Sciatic nerve (tissue), 2 donors: ENCODE measurements at regions not wholly inside any gene's neighbourhood (a gene's known extent, or its start where the extent isn't known, plus 50 kb on each side); places are given as distances from the start of the nearest gene placed in this dataset.

Source experiments
- ATAC-seq: fragments of 200-7000 bp; cut with Tn5 transposase; one replicate; pipeline ENCODE4 v1.9.1; 2020; ENCODE audit warnings: mild to moderate bottlenecking, moderate library complexity
- DNase-seq: peaks from one replicate; pipeline ENCODE4 v3.0.0-alpha.2; 2020; ENCODE audit warnings: low spot score
- intact Hi-C: fragments of 100-400 bp; cut with DNase I; formaldehyde crosslinking; loops from one replicate; pipeline ENCODE4 v1.14.2; 2022
- donor health status: DM: no; HTN: no; CAD: no.
- donor health status: DM: no; HTN: no; CAD: no.

- ATAC-seq (no peak), DNase-seq (no peak)
- intact Hi-C loops: no loop called here
These were observed 494.0 kb upstream of the NR2F2 start for GRCh38 chr15:95836536-95836935.

GRCh38 chr15:95837341-95838004 lies 493.0 kb upstream of the NR2F2 start:
- DNase-seq (no peak), ATAC-seq (no peak)
- intact Hi-C loops: no loop called here

GRCh38 chr15:95839367-95839782 lies 491.1 kb upstream of the NR2F2 start:
- intact Hi-C loops: no loop called here

GRCh38 chr15:95840004-95840403 lies 490.5 kb upstream of the NR2F2 start:
- DNase-seq: peak; percentile 81
- ATAC-seq: peak; percentile 72
- intact Hi-C loops: no loop called here

More at GRCh38 chr15:95839367-95839782, 491.1 kb upstream of the NR2F2 start:
- DNase-seq (no peak), ATAC-seq (no peak)

- DNase-seq (no peak), ATAC-seq (no peak)
- intact Hi-C loops: no loop called here
These were observed 489.6 kb upstream of the NR2F2 start for GRCh38 chr15:95840855-95841254.

- intact Hi-C loops: no loop called here
- ATAC-seq: peak; percentile 3
These were observed 487.9 kb upstream of the NR2F2 start for GRCh38 chr15:95842576-95842975.

GRCh38 chr15:95843241-95843910 lies 487.1 kb upstream of the NR2F2 start:
- ATAC-seq (peak; percentile 90), DNase-seq (no peak)
- intact Hi-C loops: no loop called here

More at GRCh38 chr15:95842576-95842975, 487.9 kb upstream of the NR2F2 start:
- no peak for DNase-seq

GRCh38 chr15:95845862-95846515 lies 484.5 kb upstream of the NR2F2 start:
- DNase-seq: peak; percentile 82

GRCh38 chr15:95848126-95848525 lies 482.4 kb upstream of the NR2F2 start:
- ATAC-seq (no peak), DNase-seq (no peak)
- intact Hi-C loops: no loop called here

More at GRCh38 chr15:95845862-95846515, 484.5 kb upstream of the NR2F2 start:
- peak; percentile 55 for ATAC-seq
- intact Hi-C loops: no loop called here

GRCh38 chr15:95850837-95851236 lies 479.7 kb upstream of the NR2F2 start:
- no peak for DNase-seq
- intact Hi-C loops: no loop called here
- no peak for ATAC-seq

GRCh38 chr15:95853350-95853749 lies 477.1 kb upstream of the NR2F2 start:
- no peak for DNase-seq
- no peak for ATAC-seq
- intact Hi-C loops: no loop called here

GRCh38 chr15:95857124-95857757 lies 473.3 kb upstream of the NR2F2 start:
- DNase-seq: no peak
- intact Hi-C loops: no loop called here
- ATAC-seq: no peak

GRCh38 chr15:95857758-95858157 lies 472.7 kb upstream of the NR2F2 start:
- DNase-seq (no peak), ATAC-seq (no peak)
- intact Hi-C loops: no loop called here

GRCh38 chr15:95860406-95860805 lies 470.1 kb upstream of the NR2F2 start:
- no peak for ATAC-seq
- intact Hi-C loops: no loop called here
- DNase-seq: no peak

- intact Hi-C loops: no loop called here
- DNase-seq (no peak), ATAC-seq (no peak)
These were observed 466.0 kb upstream of the NR2F2 start for GRCh38 chr15:95864467-95864886.

- intact Hi-C loops: no loop called here
- DNase-seq (no peak), ATAC-seq (no peak)
These were observed 465.2 kb upstream of the NR2F2 start for GRCh38 chr15:95865330-95865739.

- ATAC-seq: no peak
- DNase-seq: no peak
- intact Hi-C loops: no loop called here
These were observed 463.6 kb upstream of the NR2F2 start for GRCh38 chr15:95866711-95867440.

- no peak for DNase-seq
- intact Hi-C loops: no loop called here
- no peak for ATAC-seq
These were observed 462.1 kb upstream of the NR2F2 start for GRCh38 chr15:95868450-95868849.

- intact Hi-C loops: no loop called here
- DNase-seq (no peak), ATAC-seq (no peak)
These were observed 461.5 kb upstream of the NR2F2 start for GRCh38 chr15:95868970-95869369.
